PC-3 (cell line): ENCODE measurements at regions not wholly inside any gene's neighbourhood (a gene's known extent, or its start where the extent isn't known, plus 50 kb on each side); places are given as distances from the start of the nearest gene placed in this dataset.

ENCODE experiments used
- ATAC-seq: fragments of 200-7000 bp; cut with Tn5 transposase; 2 replicates; pipeline ENCODE4 v1.9.1; 2020; ENCODE audit warnings: mild to moderate bottlenecking, moderate library complexity
- BruUV-seq: library from RNA; stranded (reverse); fragments of 400-500 nt; replicated peaks from 2 replicates; lab custom pipeline; 2021; lab: Mats Ljungman, UMichigan
- CTCF ChIA-PET: fragments of 300-600 bp; sonication (Branson Sonifier 250); formaldehyde crosslinking; loops from one replicate; lab custom pipeline; 2022; ENCODE audit warnings: antibody characterized with exemption; lab: Charles Lee
- POLR2A ChIA-PET: fragments of 300-600 bp; sonication (Branson Sonifier 250); formaldehyde crosslinking; loops from one replicate; lab custom pipeline; 2022; ENCODE audit warnings: antibody characterized with exemption; ENCODE audit not compliant: unreplicated experiment; lab: Charles Lee
- DNase-seq: peaks from one replicate; pipeline ENCODE4 v3.0.0-alpha.2; 2015
- H2AFZ ChIP-seq: fragments of 300-600 bp; sonication (generic); 2 replicates; pipeline ENCODE4 v1.6.0; 2016; ENCODE audit warnings: antibody characterized with exemption, low read length
- H3F3A ChIP-seq: fragments of 300-600 bp; sonication (generic); one replicate; pipeline ENCODE4 v1.6.0; 2017; ENCODE audit warnings: antibody characterized with exemption, low read length, control low read depth, mild to moderate bottlenecking; ENCODE audit not compliant: unreplicated experiment
- H3K27ac ChIP-seq: fragments of 300-600 bp; sonication (generic); 2 replicates; pipeline ENCODE4 v1.5.1; 2016; ENCODE audit warnings: mild to moderate bottlenecking, low read length
- H3K27me3 ChIP-seq: fragments of 300-600 bp; sonication (generic); 2 replicates; pipeline ENCODE4 v1.6.1; 2016; ENCODE audit warnings: low read length, mixed read lengths
- H3K36me3 ChIP-seq: fragments of 300-600 bp; sonication (generic); 2 replicates; pipeline ENCODE4 v1.6.1; 2016; ENCODE audit warnings: low read depth, mixed run types, low read length, mixed read lengths
- H3K4me1 ChIP-seq: fragments of 300-600 bp; sonication (generic); 2 replicates; pipeline ENCODE4 v1.5.1; 2016; ENCODE audit warnings: low read length; ENCODE audit not compliant: insufficient read depth
- H3K4me2 ChIP-seq: fragments of 300-600 bp; sonication (generic); 2 replicates; pipeline ENCODE4 v1.6.0; 2016; ENCODE audit warnings: low read length
- H3K4me3 ChIP-seq: fragments of 300-600 bp; sonication (generic); 2 replicates; pipeline ENCODE4 v1.5.1; 2016; ENCODE audit warnings: mild to moderate bottlenecking, low read length, mixed read lengths
- H3K79me2 ChIP-seq: fragments of 300-600 bp; sonication (generic); 2 replicates; pipeline ENCODE4 v1.6.1; 2017; ENCODE audit warnings: low read length, mixed read lengths
- H3K9ac ChIP-seq: fragments of 300-600 bp; sonication (generic); 2 replicates; pipeline ENCODE4 v1.6.0; 2016; ENCODE audit warnings: mild to moderate bottlenecking, low read length
- H3K9me2 ChIP-seq: fragments of 300-600 bp; sonication (generic); replicated peaks from 2 replicates; pipeline ENCODE4 v1.6.1; 2016; ENCODE audit warnings: mixed run types, low read length, mixed read lengths
- H3K9me3 ChIP-seq: fragments of 300-600 bp; sonication (generic); 2 replicates; pipeline ENCODE4 v1.6.1; 2016; ENCODE audit warnings: low read length, mixed read lengths
- H4K20me1 ChIP-seq: fragments of 300-600 bp; sonication (generic); 2 replicates; pipeline ENCODE4 v1.6.1; 2016; ENCODE audit warnings: low read length, mixed read lengths
- CTCF ChIP-seq: fragments of 300-600 bp; sonication (generic); conservative IDR thresholded peaks from 2 replicates; pipeline ENCODE4 v1.5.1; 2017; ENCODE audit warnings: antibody characterized with exemption, low read depth, mild to moderate bottlenecking, low read length
- EZH2 ChIP-seq: fragments of 300-600 bp; sonication (generic); IDR thresholded peaks from one replicate; pipeline ENCODE4 v1.6.1; 2017; ENCODE audit warnings: antibody characterized with exemption, mild to moderate bottlenecking, low read length; ENCODE audit not compliant: unreplicated experiment
- EZH2phosphoT487 ChIP-seq: fragments of 300-600 bp; sonication (generic); IDR thresholded peaks from 2 replicates; pipeline ENCODE4 v1.6.1; 2018; ENCODE audit warnings: mild to moderate bottlenecking, antibody characterized with exemption, low read length, borderline replicate concordance
- intact Hi-C: fragments of 100-400 bp; cut with micrococcal nuclease; formaldehyde crosslinking; loops from 2 replicates; pipeline ENCODE4 v1.9.0; 2023

GRCh38 chr6:1014431-1014807 lies 297.5 kb upstream of the FOXQ1 start:
- Histone ChIP-seq H2AFZ (no peak overlapping the region), H3K9me3 (no peaks in the 10 kb centered on the region), H3K9me2 (0 out of 2 replicates have a peak, but pooled peaks cover 2% of the 10 kb centered on the region), H3K4me1 (no peaks in the 10 kb centered on the region), H3F3A (no peaks in the 10 kb centered on the region), H3K79me2 (no peaks in the 10 kb centered on the region), H3K36me3 (no peaks in the 10 kb centered on the region), H3K9ac (no peak overlapping the region), H3K4me2 (no peak overlapping the region), H4K20me1 (no peaks in the 10 kb centered on the region), H3K4me3 (no peak overlapping the region), H3K27ac (no peak overlapping the region), H3K27me3 (peaks cover 77% of the 10 kb centered on the region)
- TF ChIP-seq EZH2, result no peak
- TF ChIP-seq CTCF, result no peak
- TF ChIP-seq EZH2phosphoT487, result no peak
- intact Hi-C loops, result no loop called here
- ChIA-PET POLR2A (no interaction called here), CTCF (no interaction called here)
- ATAC-seq, result no peak
- BruUV-seq, result no TSS peak
- DNase-seq, result no peak

DNA sequence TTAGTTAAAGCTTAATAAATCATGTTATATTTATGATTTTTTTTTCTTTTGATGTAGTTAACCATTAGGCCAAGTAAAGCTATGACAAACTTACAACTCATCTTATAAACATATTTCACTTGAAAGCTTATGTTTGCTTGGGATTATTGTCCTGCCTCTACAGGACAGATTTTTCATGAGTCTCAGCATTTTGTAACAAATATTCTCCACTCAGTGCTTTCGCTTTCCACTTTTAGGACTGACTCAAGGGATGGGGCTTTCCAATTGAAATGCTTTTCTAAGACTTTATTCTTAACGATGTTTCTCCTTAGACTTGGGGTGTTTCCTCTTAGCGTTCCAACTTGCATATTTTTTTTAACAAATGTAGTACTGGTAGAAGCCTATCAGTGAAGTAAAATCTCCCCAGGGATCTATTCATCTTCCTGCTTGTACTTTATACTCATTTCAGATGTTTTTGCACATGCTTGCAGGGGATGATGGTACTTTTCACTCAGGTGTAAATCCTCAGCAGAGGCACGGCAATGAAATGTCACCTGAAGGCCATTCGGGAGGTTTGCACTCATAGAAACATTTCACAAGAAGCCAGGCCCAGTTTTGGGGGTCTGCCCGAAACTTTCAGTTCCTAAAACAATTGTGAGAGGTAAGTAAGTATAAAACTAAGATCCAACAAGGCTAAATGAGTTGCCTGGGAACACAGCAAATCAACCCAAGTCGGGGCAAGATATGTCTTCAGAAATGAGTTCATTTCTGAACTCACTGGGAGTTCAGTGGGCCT lies 298.1 kb upstream of the FOXQ1 start:
- peaks cover 75% of the 10 kb centered on the region for H3K27me3 ChIP-seq
- no peak overlapping the region for H3K9ac ChIP-seq
- no peak overlapping the region for H2AFZ ChIP-seq
- no peaks in the 10 kb centered on the region for H3K36me3 ChIP-seq
- no TSS peak for BruUV-seq
- CTCF ChIA-PET, result interaction anchor here (0.6 kb wide), 1 partner anchor 85 kb away, joined by 3 read pairs; no protein-coding TSS in a partner anchor
- DNase-seq (no peak), ATAC-seq (no peak)
- H3K27ac ChIP-seq, result no peak overlapping the region
- 0 out of 2 replicates have a peak, but pooled peaks cover 2% of the 10 kb centered on the region for H3K9me2 ChIP-seq
- H3K4me2 ChIP-seq, result no peak overlapping the region
- H4K20me1 ChIP-seq, result no peaks in the 10 kb centered on the region
- H3F3A ChIP-seq, result no peaks in the 10 kb centered on the region
- POLR2A ChIA-PET, result no interaction called here
- no peak overlapping the region for H3K4me3 ChIP-seq
- H3K79me2 ChIP-seq, result no peaks in the 10 kb centered on the region
- H3K9me3 ChIP-seq, result no peaks in the 10 kb centered on the region
- H3K4me1 ChIP-seq, result no peaks in the 10 kb centered on the region
- intact Hi-C loops, result no loop called here
- TF ChIP-seq EZH2 (no peak), CTCF (no peak), EZH2phosphoT487 (no peak)

DNA sequence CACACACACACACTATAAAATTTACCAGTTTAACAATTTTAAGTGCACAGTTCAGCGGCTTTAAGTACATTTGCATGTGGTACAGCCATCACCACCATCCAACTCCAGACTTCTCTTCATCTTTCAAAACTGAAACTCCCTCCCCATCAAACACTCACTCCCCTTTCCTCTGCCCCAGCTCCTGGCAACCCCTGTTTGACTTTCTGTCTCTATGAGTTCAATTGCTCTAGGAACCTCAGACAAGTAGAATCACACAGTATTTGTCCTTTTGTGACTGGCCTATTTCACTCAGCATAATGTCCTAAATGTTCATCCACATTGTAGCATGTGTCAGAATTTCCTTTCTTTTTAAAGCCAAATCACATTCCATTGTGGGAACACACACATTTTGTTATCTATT lies 302.8 kb upstream of the FOXQ1 start:
- H3K4me3 ChIP-seq, result no peak overlapping the region
- BruUV-seq, result no TSS peak
- intact Hi-C loops, result no loop called here
- H3K4me2 ChIP-seq, result no peak overlapping the region
- no peaks in the 10 kb centered on the region for H3F3A ChIP-seq
- 0 out of 2 replicates have a peak, but pooled peaks cover 2% of the 10 kb centered on the region for H3K9me2 ChIP-seq
- no peaks in the 10 kb centered on the region for H3K79me2 ChIP-seq
- POLR2A ChIA-PET, result no interaction called here
- no peaks in the 10 kb centered on the region for H4K20me1 ChIP-seq
- H3K27ac ChIP-seq, result no peak overlapping the region
- DNase-seq (no peak), ATAC-seq (no peak)
- no peak overlapping the region for H2AFZ ChIP-seq
- TF ChIP-seq CTCF (no peak), EZH2 (no peak), EZH2phosphoT487 (no peak)
- CTCF ChIA-PET, result no interaction called here
- no peaks in the 10 kb centered on the region for H3K36me3 ChIP-seq
- H3K9ac ChIP-seq, result no peak overlapping the region
- H3K9me3 ChIP-seq, result no peaks in the 10 kb centered on the region
- H3K4me1 ChIP-seq, result no peaks in the 10 kb centered on the region
- H3K27me3 ChIP-seq, result peaks cover 78% of the 10 kb centered on the region
